ENCODE measurements at regions not wholly inside any gene's neighbourhood (a gene's known extent, or its start where the extent isn't known, plus 50 kb on each side); places are given as distances from the start of the nearest gene placed in this dataset.

DNA sequence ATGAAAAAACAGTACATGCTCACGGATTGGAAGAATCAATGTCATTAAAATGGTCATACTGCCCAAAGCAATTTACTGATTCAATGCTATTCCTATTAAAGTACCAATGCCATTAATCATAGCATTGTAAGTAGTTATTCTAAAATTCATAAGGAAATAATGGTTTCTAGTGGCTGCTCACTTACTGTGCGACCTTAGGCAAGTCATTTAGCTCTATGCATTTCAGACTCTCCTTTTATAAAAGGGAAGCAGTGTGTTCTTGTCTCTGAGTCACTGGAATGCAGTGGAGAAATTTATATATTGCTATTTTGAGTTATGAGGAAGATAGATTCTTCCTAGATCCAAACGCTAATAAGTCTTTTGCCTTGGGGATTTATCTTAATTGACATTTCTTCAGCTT, 174.8 kb downstream of the KCNA4 start:
- no peaks in the 10 kb centered on the region for H3K4me1 ChIP-seq (ENCODE audit: control insufficient read depth in 1 of 2, insufficient read depth in 2 of 2, low read depth in 1 of 2, low read length in 1 of 2)
- H3K9ac ChIP-seq, result no peak overlapping the region
- no peak overlapping the region for H3K27ac ChIP-seq (ENCODE audit: low read depth in 2 of 2, low read length in 1 of 2)
- H3F3A ChIP-seq (replicated peaks; ENCODE audit: insufficient read depth), result no peaks in the 10 kb centered on the region
- TF ChIP-seq, protein P1, sequence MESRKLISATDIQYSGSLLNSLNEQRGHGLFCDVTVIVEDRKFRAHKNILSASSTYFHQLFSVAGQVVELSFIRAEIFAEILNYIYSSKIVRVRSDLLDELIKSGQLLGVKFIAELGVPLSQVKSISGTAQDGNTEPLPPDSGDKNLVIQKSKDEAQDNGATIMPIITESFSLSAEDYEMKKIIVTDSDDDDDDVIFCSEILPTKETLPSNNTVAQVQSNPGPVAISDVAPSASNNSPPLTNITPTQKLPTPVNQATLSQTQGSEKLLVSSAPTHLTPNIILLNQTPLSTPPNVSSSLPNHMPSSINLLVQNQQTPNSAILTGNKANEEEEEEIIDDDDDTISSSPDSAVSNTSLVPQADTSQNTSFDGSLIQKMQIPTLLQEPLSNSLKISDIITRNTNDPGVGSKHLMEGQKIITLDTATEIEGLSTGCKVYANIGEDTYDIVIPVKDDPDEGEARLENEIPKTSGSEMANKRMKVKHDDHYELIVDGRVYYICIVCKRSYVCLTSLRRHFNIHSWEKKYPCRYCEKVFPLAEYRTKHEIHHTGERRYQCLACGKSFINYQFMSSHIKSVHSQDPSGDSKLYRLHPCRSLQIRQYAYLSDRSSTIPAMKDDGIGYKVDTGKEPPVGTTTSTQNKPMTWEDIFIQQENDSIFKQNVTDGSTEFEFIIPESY (IDR thresholded peaks at IDR 0.05; ENCODE audit: borderline replicate concordance, low read depth), result no peak
- H3K27me3 ChIP-seq (ENCODE audit: insufficient read depth), result no peaks in the 10 kb centered on the region
- no peak overlapping the region for H3K4me3 ChIP-seq (ENCODE audit: low read depth in 2 of 2, low read length in 1 of 2)
- H2AFZ ChIP-seq (ENCODE audit: low read depth), result no peak overlapping the region
- no peaks in the 10 kb centered on the region for H3K9me2 ChIP-seq
- no peaks in the 10 kb centered on the region for H3K36me3 ChIP-seq (replicated peaks in 1 of 2; ENCODE audit: control insufficient read depth in 1 of 2, insufficient read depth in 2 of 2, low read length in 1 of 2)
- H4K20me1 ChIP-seq (ENCODE audit: insufficient read depth), result no peaks in the 10 kb centered on the region
- DNase-seq, result no peak
- H3K9me3 ChIP-seq, result no peaks in the 10 kb centered on the region
- 1% methylated on average over 3 of the region's 3 CpGs for WGBS (ENCODE audit: low lambda C conversion rate)
- H3K4me2 ChIP-seq, result no peak overlapping the region
- ChIA-PET CTCF (interaction anchor here (0.5 kb wide), 1 partner anchor 497 kb away, joined by 3 read pairs; no protein-coding TSS in a partner anchor), POLR2A (no interaction called here)
- no peaks in the 10 kb centered on the region for H3K79me2 ChIP-seq (ENCODE audit: insufficient read depth)

DNA sequence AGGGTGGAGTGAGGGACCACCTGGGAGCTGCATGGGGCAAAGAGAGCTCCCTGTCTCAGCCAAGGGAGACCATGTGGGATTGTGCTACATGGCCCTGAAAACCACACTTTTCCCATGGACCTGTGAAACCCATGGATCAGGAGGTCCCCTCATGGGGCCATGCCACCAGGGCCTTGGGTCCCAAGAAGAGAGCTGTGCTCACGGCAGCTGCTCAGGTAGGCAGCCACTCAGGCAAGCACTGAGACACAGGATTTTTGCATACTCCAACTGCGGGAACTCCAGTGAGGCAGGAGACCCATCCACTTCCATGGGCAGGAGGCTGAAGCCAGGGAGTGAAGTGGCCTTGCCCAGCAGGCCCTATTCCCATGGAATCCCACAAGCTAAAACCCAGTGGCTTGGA, 190.0 kb downstream of the KCNA4 start:
- WGBS (ENCODE audit: low lambda C conversion rate), result no CpG with 5 or more reads among the region's 2 CpGs

More for the DNA sequence above, 190.0 kb downstream of the KCNA4 start:
- Histone ChIP-seq H3K4me3 (ENCODE audit: low read depth in 2 of 2, low read length in 1 of 2) (no peak overlapping the region), H3K4me1 (ENCODE audit: control insufficient read depth in 1 of 2, insufficient read depth in 2 of 2, low read depth in 1 of 2, low read length in 1 of 2) (no peaks in the 10 kb centered on the region), H3K9ac (no peak overlapping the region), H3K27ac (ENCODE audit: low read depth in 2 of 2, low read length in 1 of 2) (no peak overlapping the region), H3F3A (replicated peaks; ENCODE audit: insufficient read depth) (no peaks in the 10 kb centered on the region), H3K36me3 (replicated peaks in 1 of 2; ENCODE audit: control insufficient read depth in 1 of 2, insufficient read depth in 2 of 2, low read length in 1 of 2) (no peaks in the 10 kb centered on the region), H3K9me2 (no peaks in the 10 kb centered on the region), H4K20me1 (ENCODE audit: insufficient read depth) (no peaks in the 10 kb centered on the region), H2AFZ (ENCODE audit: low read depth) (no peak overlapping the region), H3K27me3 (ENCODE audit: insufficient read depth) (no peaks in the 10 kb centered on the region), H3K79me2 (ENCODE audit: insufficient read depth) (no peaks in the 10 kb centered on the region), H3K4me2 (no peak overlapping the region), H3K9me3 (no peaks in the 10 kb centered on the region)
- ChIA-PET CTCF (no interaction called here), POLR2A (no interaction called here)
- no peak for TF ChIP-seq GATA2 (CRISPR knock-in tag; IDR thresholded peaks at IDR 0.05)
- TF ChIP-seq TCF12 (IDR thresholded peaks at IDR 0.05), result no peak
- no peak for TF ChIP-seq MXI1 (IDR thresholded peaks at IDR 0.05; ENCODE audit: low read depth, low read length)
- TF ChIP-seq ELF1 (IDR thresholded peaks at IDR 0.05), result no peak
- no peak for TF ChIP-seq RXRA (IDR thresholded peaks at IDR 0.05; ENCODE audit: borderline replicate concordance, low read depth)
- TF ChIP-seq FOXJ3 (CRISPR knock-in tag; IDR thresholded peaks at IDR 0.05), result no peak
- TF ChIP-seq POLR2AphosphoS5 (IDR thresholded peaks at IDR 0.05; ENCODE audit: low read depth, low read length), result no peak
- TF ChIP-seq YY1 (IDR thresholded peaks at IDR 0.05; ENCODE audit: low read depth), result no peak
- TF ChIP-seq, protein P2, sequence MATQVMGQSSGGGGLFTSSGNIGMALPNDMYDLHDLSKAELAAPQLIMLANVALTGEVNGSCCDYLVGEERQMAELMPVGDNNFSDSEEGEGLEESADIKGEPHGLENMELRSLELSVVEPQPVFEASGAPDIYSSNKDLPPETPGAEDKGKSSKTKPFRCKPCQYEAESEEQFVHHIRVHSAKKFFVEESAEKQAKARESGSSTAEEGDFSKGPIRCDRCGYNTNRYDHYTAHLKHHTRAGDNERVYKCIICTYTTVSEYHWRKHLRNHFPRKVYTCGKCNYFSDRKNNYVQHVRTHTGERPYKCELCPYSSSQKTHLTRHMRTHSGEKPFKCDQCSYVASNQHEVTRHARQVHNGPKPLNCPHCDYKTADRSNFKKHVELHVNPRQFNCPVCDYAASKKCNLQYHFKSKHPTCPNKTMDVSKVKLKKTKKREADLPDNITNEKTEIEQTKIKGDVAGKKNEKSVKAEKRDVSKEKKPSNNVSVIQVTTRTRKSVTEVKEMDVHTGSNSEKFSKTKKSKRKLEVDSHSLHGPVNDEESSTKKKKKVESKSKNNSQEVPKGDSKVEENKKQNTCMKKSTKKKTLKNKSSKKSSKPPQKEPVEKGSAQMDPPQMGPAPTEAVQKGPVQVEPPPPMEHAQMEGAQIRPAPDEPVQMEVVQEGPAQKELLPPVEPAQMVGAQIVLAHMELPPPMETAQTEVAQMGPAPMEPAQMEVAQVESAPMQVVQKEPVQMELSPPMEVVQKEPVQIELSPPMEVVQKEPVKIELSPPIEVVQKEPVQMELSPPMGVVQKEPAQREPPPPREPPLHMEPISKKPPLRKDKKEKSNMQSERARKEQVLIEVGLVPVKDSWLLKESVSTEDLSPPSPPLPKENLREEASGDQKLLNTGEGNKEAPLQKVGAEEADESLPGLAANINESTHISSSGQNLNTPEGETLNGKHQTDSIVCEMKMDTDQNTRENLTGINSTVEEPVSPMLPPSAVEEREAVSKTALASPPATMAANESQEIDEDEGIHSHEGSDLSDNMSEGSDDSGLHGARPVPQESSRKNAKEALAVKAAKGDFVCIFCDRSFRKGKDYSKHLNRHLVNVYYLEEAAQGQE (IDR thresholded peaks at IDR 0.05; ENCODE audit: low read depth, low read length), result no peak
- TF ChIP-seq CHD2 (IDR thresholded peaks at IDR 0.05; ENCODE audit: low read length, partially characterized antibody), result no peak
- TF ChIP-seq, protein P3, sequence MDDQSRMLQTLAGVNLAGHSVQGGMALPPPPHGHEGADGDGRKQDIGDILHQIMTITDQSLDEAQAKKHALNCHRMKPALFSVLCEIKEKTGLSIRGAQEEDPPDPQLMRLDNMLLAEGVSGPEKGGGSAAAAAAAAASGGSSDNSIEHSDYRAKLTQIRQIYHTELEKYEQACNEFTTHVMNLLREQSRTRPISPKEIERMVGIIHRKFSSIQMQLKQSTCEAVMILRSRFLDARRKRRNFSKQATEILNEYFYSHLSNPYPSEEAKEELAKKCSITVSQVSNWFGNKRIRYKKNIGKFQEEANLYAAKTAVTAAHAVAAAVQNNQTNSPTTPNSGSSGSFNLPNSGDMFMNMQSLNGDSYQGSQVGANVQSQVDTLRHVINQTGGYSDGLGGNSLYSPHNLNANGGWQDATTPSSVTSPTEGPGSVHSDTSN (IDR thresholded peaks at IDR 0.05), result no peak
- TF ChIP-seq SMC3 (IDR thresholded peaks at IDR 0.05; ENCODE audit: low read depth, low read length), result no peak
- no peak for TF ChIP-seq RCOR1 (IDR thresholded peaks at IDR 0.05; ENCODE audit: low read length)
- DNase-seq, result no peak
